ENCODE measurements at regions not wholly inside any gene's neighbourhood (a gene's known extent, or its start where the extent isn't known, plus 50 kb on each side); places are given as distances from the start of the nearest gene placed in this dataset.

DNA sequence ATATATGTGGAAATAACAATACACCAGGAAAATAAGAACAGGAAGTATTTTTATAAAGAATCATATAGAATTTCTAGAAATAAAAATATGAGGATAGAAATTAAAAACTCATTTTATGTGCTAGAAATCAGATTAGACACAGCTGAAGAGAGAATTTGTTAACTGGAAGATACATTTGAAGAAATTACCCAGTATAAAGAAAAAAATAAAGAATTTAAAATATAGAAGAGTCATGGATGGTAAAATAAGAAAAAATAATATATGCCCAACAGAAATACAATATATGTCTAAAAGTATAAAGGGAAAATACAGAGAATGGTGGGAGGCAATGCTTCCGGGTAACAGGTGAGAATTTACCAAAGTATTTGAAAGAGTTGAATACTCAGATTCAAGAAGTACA, 539.9 kb downstream of the NR4A2 start:
- TF ChIP-seq SMC3 (IDR thresholded peaks at IDR 0.05; ENCODE audit: low read depth, low read length) (no peak), POLR2A (IDR thresholded peaks at IDR 0.05; ENCODE audit: low read depth, low read length) (no peak), NFE2L2 (IDR thresholded peaks at IDR 0.05; ENCODE audit: low read depth, low read length) (no peak), CEBPB (IDR thresholded peaks at IDR 0.05; ENCODE audit: low read depth, low read length) (no peak)
- TF ChIP-seq, protein P1, sequence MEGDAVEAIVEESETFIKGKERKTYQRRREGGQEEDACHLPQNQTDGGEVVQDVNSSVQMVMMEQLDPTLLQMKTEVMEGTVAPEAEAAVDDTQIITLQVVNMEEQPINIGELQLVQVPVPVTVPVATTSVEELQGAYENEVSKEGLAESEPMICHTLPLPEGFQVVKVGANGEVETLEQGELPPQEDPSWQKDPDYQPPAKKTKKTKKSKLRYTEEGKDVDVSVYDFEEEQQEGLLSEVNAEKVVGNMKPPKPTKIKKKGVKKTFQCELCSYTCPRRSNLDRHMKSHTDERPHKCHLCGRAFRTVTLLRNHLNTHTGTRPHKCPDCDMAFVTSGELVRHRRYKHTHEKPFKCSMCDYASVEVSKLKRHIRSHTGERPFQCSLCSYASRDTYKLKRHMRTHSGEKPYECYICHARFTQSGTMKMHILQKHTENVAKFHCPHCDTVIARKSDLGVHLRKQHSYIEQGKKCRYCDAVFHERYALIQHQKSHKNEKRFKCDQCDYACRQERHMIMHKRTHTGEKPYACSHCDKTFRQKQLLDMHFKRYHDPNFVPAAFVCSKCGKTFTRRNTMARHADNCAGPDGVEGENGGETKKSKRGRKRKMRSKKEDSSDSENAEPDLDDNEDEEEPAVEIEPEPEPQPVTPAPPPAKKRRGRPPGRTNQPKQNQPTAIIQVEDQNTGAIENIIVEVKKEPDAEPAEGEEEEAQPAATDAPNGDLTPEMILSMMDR (conservative IDR thresholded peaks at IDR 0.05; ENCODE audit: low read depth, low read length), result no peak

Data from IMR-90 (cell line).